ENCODE measurements at regions not wholly inside any gene's neighbourhood (a gene's known extent, or its start where the extent isn't known, plus 50 kb on each side); places are given as distances from the start of the nearest gene placed in this dataset.
A peak's percentile ranks its signal among the peaks of the same experiment; 100 is the strongest.

DNA sequence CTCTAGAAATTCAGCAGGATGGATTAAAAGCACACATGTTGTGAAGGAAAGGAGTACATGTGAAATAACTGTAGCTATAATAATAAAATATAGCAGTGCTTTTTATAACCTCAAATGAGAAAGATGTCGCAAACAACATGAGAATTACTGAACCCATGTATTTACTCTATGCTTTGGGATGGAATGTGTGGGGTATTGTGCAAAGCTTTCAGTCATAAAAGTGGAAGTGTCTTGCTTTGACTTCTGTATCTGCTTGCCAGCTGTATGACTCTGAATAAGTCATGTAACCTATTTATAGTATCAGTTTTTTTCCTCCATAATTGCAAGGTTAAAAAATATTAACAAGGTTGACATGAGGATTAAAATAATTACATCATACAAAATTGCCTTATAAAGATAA is 519.3 kb upstream of the CADM2 start:
- H3K4me3 ChIP-seq (ENCODE audit: low read depth, low read length), result no peak overlapping the region
- DNase-seq (ENCODE audit: low read depth), result no peak

DNA sequence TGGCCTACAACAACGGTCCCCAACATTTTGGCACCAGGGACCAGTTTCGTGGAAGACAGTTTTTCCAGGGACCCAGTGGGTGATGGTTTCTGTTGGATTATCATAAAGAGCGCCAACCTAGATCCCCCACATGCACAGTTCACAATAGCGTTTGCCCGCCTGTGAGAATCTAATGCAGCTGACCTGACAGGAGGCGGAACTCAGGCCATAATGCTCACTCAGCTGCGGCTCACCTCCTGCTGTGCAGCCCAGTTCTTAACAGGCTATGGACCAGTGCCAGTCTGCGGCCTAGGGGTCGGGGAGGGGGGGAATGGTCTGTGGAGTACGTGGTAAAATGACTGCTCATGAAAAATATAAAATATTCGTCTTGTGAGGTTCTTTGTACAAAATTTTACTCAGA is 518.5 kb upstream of the CADM2 start:
- no peak overlapping the region for H3K4me3 ChIP-seq (ENCODE audit: low read depth, low read length)
- no peak for DNase-seq (ENCODE audit: low read depth)

- DNase-seq (ENCODE audit: low read depth), result no peak
- H3K4me3 ChIP-seq (ENCODE audit: low read depth, low read length), result no peak overlapping the region
Measured at GRCh38 chr3:84442533-84442932, 516.3 kb upstream of the CADM2 start.

- no peak for DNase-seq (ENCODE audit: low read depth)
- no peak overlapping the region for H3K4me3 ChIP-seq (ENCODE audit: low read depth, low read length)
Measured at GRCh38 chr3:84444726-84445521, 513.9 kb upstream of the CADM2 start.

DNA sequence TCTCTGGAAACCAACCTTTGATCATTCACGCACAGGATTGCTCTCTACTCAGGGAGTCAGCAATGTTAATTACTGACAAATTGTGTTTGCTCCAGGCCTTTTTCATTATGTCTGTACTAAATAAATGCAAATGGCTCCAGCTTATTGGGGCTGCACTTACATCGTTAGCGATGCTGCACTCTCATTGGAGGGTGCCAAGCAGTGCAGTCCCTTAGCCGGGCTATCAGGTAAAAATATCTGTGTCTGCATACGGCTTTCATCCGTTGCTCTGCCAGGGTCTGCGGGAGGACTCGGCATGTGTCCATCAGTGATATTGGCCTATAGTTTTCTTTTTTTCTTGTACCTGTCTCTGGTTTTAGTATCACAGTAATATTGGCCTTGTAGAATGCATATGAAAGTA is 471.5 kb upstream of the CADM2 start:
- DNase-seq (ENCODE audit: low read depth), result no peak
- no peak overlapping the region for H3K4me3 ChIP-seq (ENCODE audit: low read depth, low read length)

- H3K4me3 ChIP-seq (ENCODE audit: low read depth, low read length), result no peak overlapping the region
- no peak for DNase-seq (ENCODE audit: low read depth)
Measured at GRCh38 chr3:84504761-84505160, 454.0 kb upstream of the CADM2 start.

DNA sequence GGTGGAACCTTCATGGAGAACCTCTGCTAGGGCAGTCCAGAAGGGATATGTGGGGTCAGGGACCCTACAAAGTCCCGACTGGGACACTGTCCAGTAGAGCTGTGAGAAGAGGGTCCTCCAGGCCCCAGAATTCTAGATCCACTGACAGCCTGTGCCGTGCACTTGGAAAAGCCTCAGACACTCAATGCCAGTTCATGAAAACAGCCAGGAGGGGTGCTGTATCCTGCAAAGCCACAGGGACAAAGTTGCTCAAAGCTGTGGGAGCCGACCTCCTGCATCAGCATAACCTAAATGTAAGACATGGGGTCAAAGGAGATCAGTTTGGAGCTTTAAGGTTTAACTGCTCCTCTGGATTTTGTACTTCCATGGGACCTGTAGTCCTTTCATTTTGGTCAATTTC is 448.8 kb upstream of the CADM2 start:
- no peak for DNase-seq (ENCODE audit: low read depth)
- no peak overlapping the region for H3K4me3 ChIP-seq (ENCODE audit: low read depth, low read length)

- no peak for DNase-seq (ENCODE audit: low read depth)
- H3K4me3 ChIP-seq (ENCODE audit: low read depth, low read length), result no peak overlapping the region
Measured at GRCh38 chr3:84522893-84523292, 435.9 kb upstream of the CADM2 start.

GRCh38 chr3:84536916-84537315 is 421.9 kb upstream of the CADM2 start:
- no peak for DNase-seq (ENCODE audit: low read depth)
- H3K4me3 ChIP-seq (ENCODE audit: low read depth, low read length), result no peak overlapping the region

- no peak for DNase-seq (ENCODE audit: low read depth)
Measured at GRCh38 chr3:84538597-84538996, 420.2 kb upstream of the CADM2 start.

GRCh38 chr3:84547207-84547606 is 411.6 kb upstream of the CADM2 start:
- no peak for DNase-seq (ENCODE audit: low read depth)
- H3K4me3 ChIP-seq (ENCODE audit: low read depth, low read length), result no peak overlapping the region

More at GRCh38 chr3:84538597-84538996, 420.2 kb upstream of the CADM2 start:
- H3K4me3 ChIP-seq (ENCODE audit: low read depth, low read length), result no peak overlapping the region

DNA sequence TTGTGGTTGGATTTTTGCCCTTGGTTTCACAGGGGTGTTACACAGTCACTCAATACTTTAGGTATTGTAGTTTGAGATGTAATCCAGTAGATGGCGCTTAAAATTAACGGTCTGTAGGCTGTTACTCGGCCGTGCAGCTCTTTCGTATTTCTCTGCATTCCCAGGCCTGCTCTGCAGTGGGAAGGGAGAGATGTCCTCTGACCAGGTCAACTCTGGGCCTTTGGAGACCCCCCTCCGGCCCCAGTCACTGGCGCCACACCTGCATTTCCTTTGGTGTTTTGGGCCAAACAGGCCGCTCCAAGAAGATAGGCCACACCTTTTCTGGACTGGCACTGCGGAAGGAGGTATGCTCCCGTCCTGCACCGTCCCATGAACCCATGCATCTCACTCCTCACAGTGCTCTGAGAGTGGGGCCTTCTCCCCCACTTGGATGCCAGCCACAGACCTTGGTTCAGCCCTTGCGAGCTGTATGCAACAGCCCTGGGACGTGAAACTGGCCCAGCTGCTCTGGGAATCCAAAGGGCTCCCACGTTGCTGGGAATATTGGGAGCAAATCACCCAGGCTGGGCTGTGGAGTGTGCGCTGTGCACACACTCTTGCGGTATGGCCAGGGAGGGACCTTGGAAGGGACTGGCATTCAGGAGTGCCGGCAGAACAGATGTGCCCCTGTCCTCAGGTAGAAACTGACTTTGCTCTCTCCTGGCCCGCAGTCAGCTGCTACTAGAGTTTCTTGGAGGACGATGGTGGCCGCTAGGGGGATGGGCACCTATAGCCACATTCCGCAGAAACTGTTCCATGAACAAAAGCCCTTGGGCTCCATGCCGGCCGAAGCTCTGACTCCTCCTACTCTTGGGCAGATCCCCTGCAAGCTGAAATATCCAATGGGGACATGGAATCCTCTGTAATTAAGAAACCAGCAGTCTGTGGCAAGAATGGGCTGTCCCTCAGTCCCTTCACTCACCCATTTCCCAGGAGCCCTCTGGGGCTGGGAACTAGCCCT is 410.5 kb upstream of the CADM2 start:
- no peak for DNase-seq (ENCODE audit: low read depth)
- H3K4me3 ChIP-seq (ENCODE audit: low read depth, low read length), result no peak overlapping the region

DNA sequence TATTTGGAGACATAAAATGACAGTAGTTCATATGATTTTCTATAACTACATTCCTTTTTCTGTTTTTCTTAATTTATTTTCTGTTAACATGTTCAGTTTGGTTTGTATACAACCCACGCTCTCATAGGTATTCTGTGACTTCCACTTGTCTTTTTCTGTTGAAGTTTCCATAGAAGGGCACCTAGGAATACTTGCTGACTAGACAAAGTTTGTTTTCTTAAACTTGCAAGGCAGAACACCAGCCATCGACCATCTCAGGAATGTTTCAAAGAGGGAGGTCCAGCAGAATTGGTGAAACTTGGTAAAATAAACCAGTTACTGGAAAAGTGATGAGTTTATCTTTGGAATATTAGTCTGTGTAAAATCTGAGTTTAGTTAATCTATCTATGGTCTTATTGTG is 403.2 kb upstream of the CADM2 start:
- DNase-seq (ENCODE audit: low read depth), result no peak
- H3K4me3 ChIP-seq (ENCODE audit: low read depth, low read length), result no peak overlapping the region

DNA sequence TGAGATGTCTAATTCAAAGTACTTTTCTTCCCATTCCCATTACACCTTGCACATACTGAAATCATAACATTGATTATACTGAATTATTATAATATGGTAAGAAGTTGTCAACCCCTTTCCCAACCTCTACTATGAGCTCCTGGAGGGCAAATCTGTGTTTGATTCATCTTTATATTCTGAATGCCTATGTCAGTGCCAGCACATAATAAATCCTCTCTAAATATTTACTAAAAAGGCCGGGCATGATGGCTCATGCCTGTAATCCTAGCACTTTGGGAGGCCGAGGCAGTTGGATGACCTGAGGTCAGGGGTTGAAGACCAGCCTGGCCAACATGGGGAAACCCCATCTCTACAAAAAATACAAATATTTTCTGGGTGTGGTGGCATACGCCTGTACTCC is 392.5 kb upstream of the CADM2 start:
- no peak for DNase-seq (ENCODE audit: low read depth)
- H3K4me3 ChIP-seq (ENCODE audit: low read depth, low read length), result no peak overlapping the region

DNA sequence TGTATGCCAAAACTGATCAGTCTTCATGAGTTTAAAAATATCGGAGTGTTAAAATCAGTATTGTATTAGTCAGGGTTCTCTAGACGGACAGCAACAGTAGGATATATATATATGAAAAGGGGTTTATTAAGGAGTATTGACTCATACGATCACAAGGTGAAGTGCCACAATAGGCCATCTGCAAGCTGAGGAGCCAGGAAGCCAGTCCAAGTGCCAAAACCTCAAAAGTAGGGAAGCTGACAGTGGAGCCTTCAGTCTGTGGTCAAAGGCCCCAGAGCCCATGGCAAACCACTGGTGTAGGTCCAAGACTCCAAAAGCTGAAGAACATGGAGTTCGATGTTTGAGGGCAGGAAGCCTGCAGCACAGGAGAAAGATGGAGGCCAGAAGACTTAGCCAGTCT is 391.0 kb upstream of the CADM2 start:
- no peak for DNase-seq (ENCODE audit: low read depth)
- H3K4me3 ChIP-seq (ENCODE audit: low read depth, low read length), result no peak overlapping the region

- no peak overlapping the region for H3K4me3 ChIP-seq (ENCODE audit: low read depth, low read length)
- DNase-seq (ENCODE audit: low read depth), result no peak
Measured at GRCh38 chr3:84573962-84574361, 384.8 kb upstream of the CADM2 start.

DNA sequence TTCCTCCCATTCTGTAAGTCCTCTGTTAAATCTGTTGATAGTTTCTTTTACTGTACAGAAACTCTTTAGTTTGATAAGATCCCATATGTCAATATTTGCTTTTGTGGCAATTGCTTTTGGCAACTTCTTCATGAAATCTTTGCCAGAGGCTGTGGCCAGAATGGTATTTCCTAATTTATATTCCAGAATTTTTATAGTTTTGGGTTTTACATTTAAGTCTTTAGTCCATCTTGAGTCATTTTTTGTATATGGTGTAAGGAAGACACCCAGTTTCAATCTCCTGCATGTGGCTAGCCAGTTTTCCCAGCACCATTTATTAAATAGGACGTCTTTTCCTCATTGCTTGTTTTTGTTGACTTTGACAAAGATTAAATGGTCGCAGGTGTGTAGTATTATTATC is 372.4 kb upstream of the CADM2 start:
- H3K4me3 ChIP-seq (ENCODE audit: low read depth, low read length), result no peak overlapping the region
- no peak for DNase-seq (ENCODE audit: low read depth)

DNA sequence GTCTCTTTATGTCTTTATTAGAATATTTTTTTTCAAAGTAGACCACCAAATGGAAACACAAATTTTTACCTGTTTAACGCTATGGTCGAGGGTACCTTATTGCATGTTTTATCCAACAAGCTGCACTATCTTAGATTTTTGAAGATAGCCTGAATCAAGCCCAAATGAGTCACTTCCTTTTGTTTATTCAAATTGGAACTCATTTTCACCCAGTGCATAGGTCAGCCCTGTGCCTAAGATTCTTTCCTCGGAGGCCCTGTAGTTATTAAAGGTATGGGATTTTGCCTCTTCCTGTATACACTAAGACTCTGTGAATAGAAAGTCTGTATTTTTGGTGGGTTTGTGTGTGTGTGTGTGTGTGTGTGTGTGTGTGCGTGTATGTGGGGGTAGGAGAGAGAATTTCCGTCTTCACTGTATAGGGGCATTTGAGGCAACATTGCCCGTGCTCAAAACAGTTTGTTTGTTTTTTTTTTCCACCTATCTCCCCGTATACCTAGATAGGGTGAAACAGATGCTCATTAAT is 358.0 kb upstream of the CADM2 start:
- H3K4me3 ChIP-seq (ENCODE audit: low read depth, low read length), result no peak overlapping the region
- no peak for DNase-seq (ENCODE audit: low read depth)

- peak; percentile 30 for DNase-seq (ENCODE audit: low read depth)
- H3K4me3 ChIP-seq (ENCODE audit: low read depth, low read length), result no peak overlapping the region
Measured at GRCh38 chr3:84601303-84601702, 357.5 kb upstream of the CADM2 start.

DNA sequence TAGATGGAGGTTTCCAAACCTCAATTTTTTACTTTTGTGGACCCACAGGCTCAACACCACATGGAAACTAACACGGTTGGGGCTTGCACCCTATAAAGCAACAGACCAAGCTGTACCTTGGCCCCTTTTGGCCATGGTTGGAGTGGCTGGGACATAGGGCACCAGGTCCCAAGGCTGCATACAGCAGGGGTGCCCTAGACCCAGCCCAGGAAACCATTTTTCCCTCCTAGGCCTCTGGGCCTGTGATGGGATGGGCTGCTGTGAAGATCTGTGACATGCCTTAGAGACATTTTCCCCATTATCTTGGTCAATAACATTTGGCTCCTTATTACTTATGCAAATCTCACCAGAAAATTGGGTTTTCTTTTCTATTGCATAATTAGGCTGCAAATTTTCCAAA is 337.0 kb upstream of the CADM2 start:
- no peak for DNase-seq (ENCODE audit: low read depth)
- no peak overlapping the region for H3K4me3 ChIP-seq (ENCODE audit: low read depth, low read length)

All from skeletal muscle cell (primary cell).